ENCODE measurements at regions not wholly inside any gene's neighbourhood (a gene's known extent, or its start where the extent isn't known, plus 50 kb on each side); places are given as distances from the start of the nearest gene placed in this dataset.

GRCh38 chr5:91848453-91848852 is 465.3 kb upstream of the ARRDC3 start:
- DNase-seq (ENCODE audit: low spot score): no peak
- no peak for TF ChIP-seq CTCF (IDR thresholded peaks at IDR 0.05)
- H3K27ac ChIP-seq: no peak overlapping the region
- H3K4me3 ChIP-seq: no peak overlapping the region

- no peak overlapping the region for H3K27ac ChIP-seq
- TF ChIP-seq CTCF (IDR thresholded peaks at IDR 0.05): no peak
- no peak overlapping the region for H3K4me3 ChIP-seq
- no peak for DNase-seq (ENCODE audit: low spot score)
Observed at GRCh38 chr5:91841423-91841822, 458.3 kb upstream of the ARRDC3 start.

GRCh38 chr5:91840412-91840811 is 457.3 kb upstream of the ARRDC3 start:
- H3K4me3 ChIP-seq: no peak overlapping the region
- no peak for TF ChIP-seq CTCF (IDR thresholded peaks at IDR 0.05)
- DNase-seq (ENCODE audit: low spot score): no peak
- no peak overlapping the region for H3K27ac ChIP-seq

GRCh38 chr5:91839721-91840120 is 456.6 kb upstream of the ARRDC3 start:
- H3K4me3 ChIP-seq: no peak overlapping the region
- no peak for TF ChIP-seq CTCF (IDR thresholded peaks at IDR 0.05)
- no peak for DNase-seq (ENCODE audit: low spot score)
- H3K27ac ChIP-seq: no peak overlapping the region

- H3K27ac ChIP-seq: no peak overlapping the region
- DNase-seq (ENCODE audit: low spot score): no peak
- TF ChIP-seq CTCF (IDR thresholded peaks at IDR 0.05): no peak
- H3K4me3 ChIP-seq: no peak overlapping the region
Observed at GRCh38 chr5:91839233-91839632, 456.1 kb upstream of the ARRDC3 start.

GRCh38 chr5:91830361-91830953 is 447.3 kb upstream of the ARRDC3 start:
- no peak overlapping the region for H3K4me3 ChIP-seq
- DNase-seq (ENCODE audit: low spot score): no peak
- no peak overlapping the region for H3K27ac ChIP-seq
- TF ChIP-seq CTCF (IDR thresholded peaks at IDR 0.05): no peak

- no peak overlapping the region for H3K4me3 ChIP-seq
- DNase-seq (ENCODE audit: low spot score): no peak
- no peak overlapping the region for H3K27ac ChIP-seq
- no peak for TF ChIP-seq CTCF (IDR thresholded peaks at IDR 0.05)
Observed at GRCh38 chr5:91825618-91826017, 442.5 kb upstream of the ARRDC3 start.
